Stimulated activated CD8-positive, alpha-beta memory T cell treated with anti-CD3 and anti-CD28 coated beads, Interleukin-2, amount 100 ng/mL, for 48 hours (primary cell): ENCODE measurements at regions not wholly inside any gene's neighbourhood (a gene's known extent, or its start where the extent isn't known, plus 50 kb on each side); places are given as distances from the start of the nearest gene placed in this dataset.
"Not testable (repeated sequence)": the region's sequence is repeated elsewhere in the genome, so short reads cannot be mapped to it uniquely, and the experiment has no call there.

Experiments used
- DNase-seq, 2 donors: peaks; one replicate each; pipeline ENCODE4 v3.0.0-alpha.2; 2020; ENCODE audit warnings: low read depth in 2 of 2

DNA sequence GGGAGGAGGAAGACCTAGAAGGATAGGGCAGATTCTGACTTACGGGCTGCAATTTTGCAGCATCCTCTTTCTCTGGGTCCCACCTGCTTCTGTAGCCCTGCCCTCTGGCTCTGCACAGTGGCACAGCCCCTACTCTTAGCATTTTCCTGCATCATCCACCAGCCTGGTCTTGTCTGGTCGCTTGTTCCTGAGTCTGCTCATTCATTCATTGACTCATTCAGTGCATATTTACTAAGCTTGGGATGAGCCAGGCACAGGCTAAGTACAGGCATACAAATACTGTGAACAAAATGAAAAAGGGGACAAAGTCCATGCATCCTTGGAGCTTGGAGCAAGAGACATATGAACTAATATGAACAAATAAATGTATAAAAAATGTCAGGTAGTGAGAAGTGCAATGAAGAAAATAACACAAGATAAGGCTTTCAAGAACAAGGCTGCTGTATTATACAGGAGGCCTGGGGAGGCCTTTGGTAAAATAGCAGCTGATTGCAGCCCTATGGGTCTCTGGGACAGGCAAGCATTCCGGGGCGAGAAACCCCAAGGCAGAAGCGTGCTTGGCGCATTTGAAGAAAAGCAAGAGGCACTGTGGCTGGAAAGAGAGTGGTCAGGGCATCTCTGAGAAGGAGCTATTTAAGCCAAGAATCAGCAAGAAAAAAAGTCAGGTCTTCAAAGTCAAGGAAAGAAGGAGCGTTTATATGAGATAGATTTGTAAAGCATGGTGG, 108.0 kb upstream of the ALX4 start:
- DNase-seq: no peak

DNA sequence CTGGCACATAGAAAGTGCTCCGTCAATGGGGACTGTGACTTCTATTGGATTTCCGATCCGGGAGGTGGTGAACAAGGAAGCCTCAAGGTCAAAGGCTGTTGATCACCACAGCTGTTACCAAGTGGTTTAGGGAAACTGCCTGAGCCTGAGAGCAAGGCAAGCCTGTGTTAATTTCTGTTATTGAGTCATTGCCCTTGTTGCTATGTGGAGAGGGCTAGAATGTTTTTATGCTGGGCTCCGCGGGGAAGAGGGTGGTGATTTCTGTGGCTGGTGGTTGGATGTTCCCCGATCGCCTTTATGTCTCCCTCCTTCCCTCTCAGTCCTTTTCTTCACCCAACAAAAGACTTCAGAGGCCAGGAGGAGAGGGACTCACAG, 108.5 kb upstream of the ALX4 start:
- DNase-seq: no peak

DNA sequence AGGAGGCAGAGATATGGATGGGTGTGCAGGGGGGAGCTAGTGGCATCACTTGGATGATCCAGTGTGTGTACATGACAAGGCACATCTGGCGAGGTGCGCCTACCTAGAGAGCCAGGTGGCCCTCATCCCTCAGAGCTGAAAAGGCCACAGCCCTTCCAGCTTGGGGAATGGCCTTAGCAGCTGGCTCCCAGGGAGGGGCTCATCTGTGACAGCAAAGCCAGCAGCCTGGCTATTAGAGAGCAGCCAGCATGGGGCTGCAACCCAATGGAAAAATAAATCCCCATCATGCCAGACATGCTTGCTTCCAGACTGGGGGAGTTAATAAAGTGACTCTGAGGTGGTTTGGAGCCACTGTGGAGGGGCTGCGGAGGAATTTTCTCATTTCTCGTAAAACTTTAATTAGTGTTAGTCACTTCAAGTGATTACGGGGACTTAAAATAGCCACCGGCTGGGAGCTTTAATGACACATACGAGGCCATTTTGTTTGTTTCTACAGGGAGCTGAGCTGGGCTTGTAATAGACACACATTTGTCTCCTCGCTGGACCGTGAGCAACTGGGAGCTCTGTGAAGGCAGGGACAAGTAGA, 111.2 kb upstream of the ALX4 start:
- no peak for DNase-seq

DNA sequence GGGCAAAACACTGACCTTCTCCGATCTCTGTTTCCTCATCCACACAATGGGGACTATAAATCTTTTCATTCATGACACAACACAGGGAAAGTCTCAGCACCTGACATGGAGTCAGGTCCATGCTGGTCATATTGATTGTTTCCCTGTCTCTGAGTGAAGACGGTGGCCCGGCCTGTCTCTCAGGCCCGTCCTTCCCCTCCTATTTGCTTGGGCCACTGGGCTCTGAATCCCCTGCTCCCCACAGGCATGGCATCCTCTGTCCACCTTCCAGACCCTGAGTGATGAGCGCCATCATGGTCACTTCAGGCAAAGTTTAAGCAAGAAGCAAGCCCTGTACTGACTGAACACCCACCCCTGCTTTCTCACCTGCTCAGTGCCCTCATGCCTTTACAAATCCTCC, 113.3 kb upstream of the ALX4 start:
- no peak for DNase-seq

- no peak for DNase-seq
Observed at GRCh38 chr11:44424841-44425240, 114.9 kb upstream of the ALX4 start.

- DNase-seq: no peak
Observed at GRCh38 chr11:44426119-44426518, 116.2 kb upstream of the ALX4 start.

- no peak for DNase-seq
Observed at GRCh38 chr11:44426958-44427357, 117.0 kb upstream of the ALX4 start.

DNA sequence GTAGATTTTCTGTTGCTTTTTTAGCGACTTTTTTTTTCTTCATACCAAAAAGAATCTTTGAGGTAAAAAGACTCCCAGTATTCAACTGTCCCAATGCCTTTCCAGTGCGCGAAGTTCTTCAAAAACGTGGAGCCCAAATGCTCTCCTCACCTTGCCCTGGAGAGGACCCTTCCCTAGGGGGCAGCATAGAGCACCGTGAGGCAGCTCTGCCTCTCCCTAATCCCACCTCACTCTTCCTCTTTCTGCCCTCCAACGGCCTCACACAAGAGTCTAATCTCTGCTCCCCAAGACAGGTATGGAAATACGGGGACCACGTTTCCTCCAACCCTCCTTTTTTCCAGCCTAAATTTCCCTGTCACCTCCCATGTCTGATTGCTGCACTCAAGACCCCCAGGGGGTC, 117.5 kb upstream of the ALX4 start:
- peak in 1 of 2 donors; percentile 4 for DNase-seq

DNA sequence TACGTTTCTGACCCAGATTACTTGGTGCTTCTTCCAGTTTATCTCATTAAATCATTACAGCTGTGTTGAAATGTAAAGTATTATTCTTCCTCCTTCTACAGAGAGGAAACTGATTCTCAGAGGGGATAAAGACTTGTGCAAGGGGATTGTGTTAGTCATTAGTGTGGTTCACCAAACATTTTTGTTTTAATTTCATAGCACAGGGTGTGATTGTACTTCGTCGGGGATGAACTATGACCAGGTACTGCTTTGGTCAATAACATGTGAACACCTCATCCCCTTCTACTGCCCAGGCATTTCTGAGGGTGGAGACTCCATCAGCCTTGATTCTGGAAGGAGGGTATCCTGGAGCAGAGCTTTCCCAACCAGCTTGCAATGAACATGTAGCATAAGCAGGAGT, 120.2 kb upstream of the ALX4 start:
- no peak for DNase-seq

GRCh38 chr11:44434191-44434590, 124.3 kb upstream of the ALX4 start:
- no peak for DNase-seq

DNA sequence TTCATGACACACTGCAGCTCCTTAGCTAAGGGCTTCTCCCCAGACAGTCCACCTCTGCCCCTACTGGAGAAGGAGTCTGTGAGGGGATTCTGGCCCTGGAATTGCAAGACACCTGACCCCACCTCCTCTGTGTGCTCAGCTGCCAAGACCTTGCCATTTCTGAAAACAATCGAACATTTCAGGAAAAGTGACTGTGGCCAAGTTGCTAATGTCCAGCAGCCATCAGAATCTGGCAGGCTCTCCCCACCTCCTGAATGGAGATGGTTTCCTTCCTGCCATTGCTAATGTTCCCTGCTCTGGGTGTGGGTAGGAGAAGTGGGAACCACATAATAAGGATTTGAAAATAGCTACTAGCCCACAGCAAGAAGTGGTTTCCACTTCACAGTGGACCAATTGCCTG, 127.2 kb upstream of the ALX4 start:
- DNase-seq: no peak

GRCh38 chr11:44442893-44443673, 122.4 kb upstream of the CD82 start:
- DNase-seq: not testable (repeated sequence)

GRCh38 chr11:44443836-44444769, 121.4 kb upstream of the CD82 start:
- DNase-seq: no peak

DNA sequence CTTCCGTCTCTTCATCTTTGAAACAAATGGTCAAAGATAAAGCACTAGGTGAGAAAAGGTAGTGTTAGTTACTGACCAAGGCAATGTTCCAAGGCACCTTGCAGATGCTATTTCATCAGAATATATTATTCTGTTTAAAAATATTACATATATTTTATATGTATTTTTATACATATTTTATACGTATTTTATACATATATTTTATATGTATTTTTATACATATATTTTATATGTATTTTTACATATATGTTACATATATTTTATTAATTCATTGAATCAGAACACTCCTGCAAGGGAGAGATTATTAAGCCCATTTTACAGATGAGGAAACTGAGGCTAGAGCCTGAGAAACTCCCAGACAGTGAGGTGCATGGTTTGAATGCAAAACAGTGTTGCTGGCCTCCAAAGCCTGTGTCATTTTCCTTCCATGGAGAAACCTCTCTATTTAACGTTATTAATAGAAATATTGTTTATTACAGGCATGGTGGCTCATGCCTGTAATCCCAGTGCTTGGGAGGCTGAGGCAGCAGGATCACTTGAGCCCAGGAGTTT, 120.6 kb upstream of the CD82 start:
- DNase-seq: no peak

DNA sequence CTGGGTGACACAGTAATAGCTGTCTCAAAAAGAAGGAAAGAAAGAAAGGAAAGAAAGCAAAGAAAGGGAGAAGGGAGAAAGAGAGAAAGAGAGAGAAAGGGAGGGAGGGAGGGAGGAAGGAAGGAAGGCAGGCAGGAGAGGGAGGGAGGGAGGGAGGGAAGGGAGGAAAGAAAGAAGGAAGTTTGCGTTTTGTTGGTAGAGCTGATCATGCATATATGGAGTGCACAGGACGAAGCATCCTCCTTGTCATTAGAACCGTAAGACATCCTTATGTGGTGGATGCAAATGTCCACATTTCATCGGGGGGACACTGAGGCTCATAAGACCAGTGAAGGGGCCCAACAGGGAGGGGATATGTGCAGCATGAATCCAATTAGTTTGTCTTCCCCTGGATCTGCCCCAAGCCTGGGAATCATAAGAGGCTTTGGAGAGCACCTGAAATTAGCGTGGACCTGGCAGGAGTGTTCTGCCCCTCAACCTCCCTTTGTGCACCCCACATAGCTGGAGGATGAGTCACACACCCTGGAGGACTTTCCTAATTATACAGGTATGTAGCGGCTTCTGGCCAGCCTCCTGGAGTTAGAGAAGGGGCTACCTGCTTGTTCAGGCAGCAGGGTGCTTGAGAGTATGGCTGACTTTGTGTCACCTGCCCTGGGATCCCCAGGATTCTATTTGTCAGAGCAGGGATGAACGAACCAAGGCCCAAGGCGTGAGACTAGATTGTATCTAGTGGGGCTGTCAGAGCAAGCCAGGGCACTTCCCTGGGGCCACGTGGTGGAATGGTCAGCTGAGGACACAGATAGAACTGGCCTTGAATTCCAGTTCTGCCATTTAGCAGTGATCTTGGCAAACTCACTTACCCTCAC, 119.7 kb upstream of the CD82 start:
- no peak for DNase-seq

DNA sequence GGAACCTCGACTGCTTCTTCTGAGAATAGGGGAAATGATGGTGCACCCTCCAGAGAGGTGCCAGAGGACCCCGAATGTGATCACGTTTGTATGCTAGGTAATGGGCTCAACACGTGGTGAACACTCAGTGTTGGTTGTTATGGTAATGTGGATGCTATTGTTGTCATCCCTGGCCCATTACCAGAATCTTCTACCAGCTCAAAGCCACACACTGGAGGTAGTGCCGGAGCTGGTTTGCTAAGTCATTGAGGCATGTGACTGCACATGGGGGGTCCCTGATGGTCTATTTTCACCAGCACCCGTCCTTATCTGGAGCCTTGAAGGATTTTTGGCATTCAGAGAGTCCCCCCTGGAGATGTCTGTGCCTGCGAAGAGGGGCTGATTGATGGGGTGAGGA, 119.1 kb upstream of the CD82 start:
- DNase-seq: no peak

GRCh38 chr11:44446996-44447771, 118.3 kb upstream of the CD82 start:
- DNase-seq: no peak

DNA sequence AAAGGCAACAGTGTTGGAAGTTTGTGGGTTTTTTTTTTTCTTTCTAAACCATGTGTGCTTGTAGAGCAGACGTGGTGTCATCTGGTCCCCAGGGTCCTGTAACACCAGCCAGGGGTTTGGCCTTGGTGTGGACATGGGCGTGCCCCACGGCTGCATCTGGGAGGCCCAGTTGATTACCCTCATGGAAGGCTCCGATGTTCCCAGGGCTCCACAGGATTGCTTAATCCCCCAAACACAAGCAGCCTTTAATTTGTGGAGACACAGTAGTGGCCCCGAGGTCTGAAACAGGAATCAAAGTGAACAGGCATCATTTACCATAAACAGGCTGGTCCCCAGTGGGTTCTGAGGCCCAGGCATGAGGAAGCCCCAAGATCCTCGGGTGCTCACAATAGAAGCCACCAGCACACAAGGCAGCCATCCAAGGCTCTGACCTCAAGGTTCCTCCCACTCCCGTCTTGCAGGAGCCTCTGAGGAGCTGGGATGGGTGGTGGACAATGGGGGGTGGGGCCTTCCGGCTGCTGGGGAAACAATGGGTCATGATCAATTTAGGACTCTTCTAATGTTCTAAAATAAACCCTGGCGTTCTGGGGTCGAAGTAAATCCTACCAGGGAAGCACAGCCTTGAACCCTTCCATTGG, 115.0 kb upstream of the CD82 start:
- no peak for DNase-seq

- DNase-seq: no peak
Observed at GRCh38 chr11:44451706-44452105, 113.8 kb upstream of the CD82 start.
